Mesothelial cell of epicardium (in vitro differentiated cells): ENCODE measurements at regions not wholly inside any gene's neighbourhood (a gene's known extent, or its start where the extent isn't known, plus 50 kb on each side); places are given as distances from the start of the nearest gene placed in this dataset.

Experiments used
- DNase-seq, 2 experiments: peaks; one replicate each; pipeline ENCODE4 v3.0.0; 2021; ENCODE audit warnings: low spot score in 2 of 2; ENCODE audit not compliant: unreplicated experiment in 2 of 2
- H3K27ac Mint-ChIP-seq: 2 replicates; pipeline ENCODE4 v1.8.0; 2021; ENCODE audit warnings: mixed read lengths
- H3K27me3 Mint-ChIP-seq: 2 replicates; pipeline ENCODE4 v1.8.0; 2021; ENCODE audit warnings: low read depth, mixed read lengths
- H3K36me3 Mint-ChIP-seq: 2 replicates; pipeline ENCODE4 v1.8.0; 2021; ENCODE audit warnings: mixed read lengths
- H3K4me1 Mint-ChIP-seq: 2 replicates; pipeline ENCODE4 v1.8.0; 2021; ENCODE audit warnings: mixed read lengths
- H3K4me3 Mint-ChIP-seq: 2 replicates; pipeline ENCODE4 v1.8.0; 2021; ENCODE audit warnings: mild to moderate bottlenecking, moderate library complexity, mixed read lengths
- H3K9me3 Mint-ChIP-seq: 2 replicates; pipeline ENCODE4 v1.8.0; 2021; ENCODE audit warnings: mixed read lengths
- TF ChIP-seq, protein P1 (sequence below): fragments of 200-600 bp; sonication (generic); IDR thresholded peaks from one replicate; pipeline ENCODE4 v1.5.0; 2021; ENCODE audit warnings: antibody characterized with exemption; ENCODE audit not compliant: unreplicated experiment

- H3K9me3 Mint-ChIP-seq = peaks cover 23% of the 10 kb centered on the region
These were observed 396.0 kb upstream of the USP24 start for GRCh38 chr1:55611123-55611522.

GRCh38 chr1:55610203-55610602, 395.0 kb upstream of the USP24 start:
- no peaks in the 10 kb centered on the region for H3K27me3 Mint-ChIP-seq
- DNase-seq = no peak
- TF ChIP-seq, protein P1, sequence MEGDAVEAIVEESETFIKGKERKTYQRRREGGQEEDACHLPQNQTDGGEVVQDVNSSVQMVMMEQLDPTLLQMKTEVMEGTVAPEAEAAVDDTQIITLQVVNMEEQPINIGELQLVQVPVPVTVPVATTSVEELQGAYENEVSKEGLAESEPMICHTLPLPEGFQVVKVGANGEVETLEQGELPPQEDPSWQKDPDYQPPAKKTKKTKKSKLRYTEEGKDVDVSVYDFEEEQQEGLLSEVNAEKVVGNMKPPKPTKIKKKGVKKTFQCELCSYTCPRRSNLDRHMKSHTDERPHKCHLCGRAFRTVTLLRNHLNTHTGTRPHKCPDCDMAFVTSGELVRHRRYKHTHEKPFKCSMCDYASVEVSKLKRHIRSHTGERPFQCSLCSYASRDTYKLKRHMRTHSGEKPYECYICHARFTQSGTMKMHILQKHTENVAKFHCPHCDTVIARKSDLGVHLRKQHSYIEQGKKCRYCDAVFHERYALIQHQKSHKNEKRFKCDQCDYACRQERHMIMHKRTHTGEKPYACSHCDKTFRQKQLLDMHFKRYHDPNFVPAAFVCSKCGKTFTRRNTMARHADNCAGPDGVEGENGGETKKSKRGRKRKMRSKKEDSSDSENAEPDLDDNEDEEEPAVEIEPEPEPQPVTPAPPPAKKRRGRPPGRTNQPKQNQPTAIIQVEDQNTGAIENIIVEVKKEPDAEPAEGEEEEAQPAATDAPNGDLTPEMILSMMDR = no peak
- peaks cover 2% of the 10 kb centered on the region for H3K4me1 Mint-ChIP-seq
- H3K4me3 Mint-ChIP-seq = no peak overlapping the region
- H3K36me3 Mint-ChIP-seq = peaks cover 9% of the 10 kb centered on the region
- peaks cover 23% of the 10 kb centered on the region for H3K9me3 Mint-ChIP-seq
- H3K27ac Mint-ChIP-seq = no peak overlapping the region

More at GRCh38 chr1:55611123-55611522, 396.0 kb upstream of the USP24 start:
- peaks cover 2% of the 10 kb centered on the region for H3K4me1 Mint-ChIP-seq
- H3K36me3 Mint-ChIP-seq = peaks cover 9% of the 10 kb centered on the region
- no peak overlapping the region for H3K27ac Mint-ChIP-seq
- DNase-seq = no peak
- H3K27me3 Mint-ChIP-seq = no peaks in the 10 kb centered on the region
- no peak overlapping the region for H3K4me3 Mint-ChIP-seq
- TF ChIP-seq, protein P1 = no peak

DNA sequence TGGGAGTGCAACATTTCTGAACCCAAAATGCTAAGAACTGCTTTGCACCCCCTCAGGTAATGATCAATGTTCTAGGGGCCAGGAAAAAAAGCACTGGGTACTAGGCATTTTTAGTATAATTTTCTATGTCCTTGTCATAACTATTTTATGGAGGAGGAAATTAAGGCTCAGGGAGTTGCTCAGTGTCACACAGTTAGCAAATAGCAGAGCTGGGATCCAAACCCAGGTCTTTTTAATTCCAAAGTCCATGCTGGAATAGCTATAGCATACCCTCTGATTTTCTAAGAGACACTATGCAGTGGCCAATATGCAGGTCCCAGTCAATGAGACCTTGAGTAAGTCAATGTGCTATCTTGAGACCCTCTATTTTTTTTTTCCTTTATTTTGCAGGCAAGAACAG, 394.5 kb upstream of the USP24 start:
- Mint-ChIP-seq H3K4me3 (no peak overlapping the region), H3K36me3 (peaks cover 9% of the 10 kb centered on the region), H3K27ac (no peak overlapping the region), H3K4me1 (peaks cover 2% of the 10 kb centered on the region), H3K27me3 (no peaks in the 10 kb centered on the region), H3K9me3 (peaks cover 23% of the 10 kb centered on the region)
- no peak for DNase-seq
- TF ChIP-seq, protein P1 = no peak

GRCh38 chr1:55605155-55605554, 390.0 kb upstream of the USP24 start:
- Mint-ChIP-seq H3K27me3 (no peaks in the 10 kb centered on the region), H3K4me3 (no peak overlapping the region), H3K9me3 (peaks cover 23% of the 10 kb centered on the region), H3K27ac (no peak overlapping the region), H3K4me1 (peaks cover 16% of the 10 kb centered on the region), H3K36me3 (peaks cover 9% of the 10 kb centered on the region)
- TF ChIP-seq, protein P1 = no peak
- no peak for DNase-seq

- Mint-ChIP-seq H3K4me1 (peaks cover 16% of the 10 kb centered on the region), H3K9me3 (peaks cover 27% of the 10 kb centered on the region), H3K4me3 (no peak overlapping the region), H3K36me3 (peaks cover 9% of the 10 kb centered on the region), H3K27me3 (no peaks in the 10 kb centered on the region), H3K27ac (no peak overlapping the region)
- TF ChIP-seq, protein P1 = no peak
- DNase-seq = no peak
These were observed 389.6 kb upstream of the USP24 start for GRCh38 chr1:55604749-55605148.

DNA sequence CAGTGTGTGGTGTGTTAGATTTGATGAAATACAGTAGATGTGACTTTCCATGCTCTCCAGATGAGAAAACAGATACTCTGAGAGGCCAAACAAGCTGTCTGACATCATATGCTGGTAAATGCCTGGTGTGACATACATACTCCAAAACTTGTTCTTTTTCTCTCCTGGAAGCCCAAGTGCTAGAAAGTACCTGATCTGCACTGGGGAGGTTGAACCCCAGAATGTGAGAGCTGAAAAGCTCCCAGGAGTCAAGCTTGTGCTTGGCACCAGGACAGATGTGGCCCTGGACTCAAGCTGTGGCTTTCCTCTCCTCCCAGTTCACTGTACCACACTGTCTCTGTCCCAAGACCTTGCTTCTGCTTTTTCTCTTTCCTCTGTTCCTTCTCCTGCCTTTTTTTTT, 389.0 kb upstream of the USP24 start:
- H3K4me1 Mint-ChIP-seq = peaks cover 16% of the 10 kb centered on the region
- H3K4me3 Mint-ChIP-seq = no peak overlapping the region

More for the DNA sequence above, 389.0 kb upstream of the USP24 start:
- Mint-ChIP-seq H3K27me3 (no peaks in the 10 kb centered on the region), H3K36me3 (peaks cover 9% of the 10 kb centered on the region), H3K27ac (no peak overlapping the region), H3K9me3 (peaks cover 25% of the 10 kb centered on the region)
- TF ChIP-seq, protein P1 = no peak
- no peak for DNase-seq
